ENCODE measurements at regions not wholly inside any gene's neighbourhood (a gene's known extent, or its start where the extent isn't known, plus 50 kb on each side); places are given as distances from the start of the nearest gene placed in this dataset.

- no peak for TF ChIP-seq POLR2A (IDR thresholded peaks at IDR 0.05)
- TF ChIP-seq CTCF (IDR thresholded peaks at IDR 0.05): no peak
- no peak for TF ChIP-seq EP300 (IDR thresholded peaks at IDR 0.05)
- no peak for TF ChIP-seq POLR2AphosphoS5 (IDR thresholded peaks at IDR 0.05)
These were observed 62.6 kb upstream of the PRR20G start for GRCh38 chr3:127350172-127351050.

Data from sigmoid colon (tissue), 4 donors.